ENCODE measurements at regions not wholly inside any gene's neighbourhood (a gene's known extent, or its start where the extent isn't known, plus 50 kb on each side); places are given as distances from the start of the nearest gene placed in this dataset.

GRCh38 chr2:122634920-122635319 lies 879.5 kb downstream of the TSN start:
- ATAC-seq: no peak
- H3K27ac ChIP-seq: no peak overlapping the region
- intact Hi-C loops (cut with DNase I): no loop called here
- no peak for DNase-seq
- H3K9me3 ChIP-seq: no peaks in the 10 kb centered on the region
- TF ChIP-seq, protein P1, sequence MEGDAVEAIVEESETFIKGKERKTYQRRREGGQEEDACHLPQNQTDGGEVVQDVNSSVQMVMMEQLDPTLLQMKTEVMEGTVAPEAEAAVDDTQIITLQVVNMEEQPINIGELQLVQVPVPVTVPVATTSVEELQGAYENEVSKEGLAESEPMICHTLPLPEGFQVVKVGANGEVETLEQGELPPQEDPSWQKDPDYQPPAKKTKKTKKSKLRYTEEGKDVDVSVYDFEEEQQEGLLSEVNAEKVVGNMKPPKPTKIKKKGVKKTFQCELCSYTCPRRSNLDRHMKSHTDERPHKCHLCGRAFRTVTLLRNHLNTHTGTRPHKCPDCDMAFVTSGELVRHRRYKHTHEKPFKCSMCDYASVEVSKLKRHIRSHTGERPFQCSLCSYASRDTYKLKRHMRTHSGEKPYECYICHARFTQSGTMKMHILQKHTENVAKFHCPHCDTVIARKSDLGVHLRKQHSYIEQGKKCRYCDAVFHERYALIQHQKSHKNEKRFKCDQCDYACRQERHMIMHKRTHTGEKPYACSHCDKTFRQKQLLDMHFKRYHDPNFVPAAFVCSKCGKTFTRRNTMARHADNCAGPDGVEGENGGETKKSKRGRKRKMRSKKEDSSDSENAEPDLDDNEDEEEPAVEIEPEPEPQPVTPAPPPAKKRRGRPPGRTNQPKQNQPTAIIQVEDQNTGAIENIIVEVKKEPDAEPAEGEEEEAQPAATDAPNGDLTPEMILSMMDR (IDR thresholded peaks at IDR 0.05): no peak
- no peaks in the 10 kb centered on the region for H3K27me3 ChIP-seq (ENCODE audit: insufficient read depth in 3 of 3, low read length in 2 of 3)
- H3K4me1 ChIP-seq: no peaks in the 10 kb centered on the region
- WGBS, 3 donors: 59 to 83% (median 79%) methylated on average over 2 of the region's 2 CpGs
- no peak overlapping the region for H3K4me3 ChIP-seq
- H3K36me3 ChIP-seq (ENCODE audit: insufficient read depth in 1 of 2, low read depth in 1 of 2): no peaks in the 10 kb centered on the region

GRCh38 chr2:122635686-122636085 lies 880.2 kb downstream of the TSN start:
- no peak for DNase-seq
- H3K27ac ChIP-seq: no peak overlapping the region
- WGBS, 3 donors: 11 to 19% (median 14%) methylated on average over 1 of the region's 1 CpG
- no peaks in the 10 kb centered on the region for H3K9me3 ChIP-seq
- TF ChIP-seq, protein P1 (IDR thresholded peaks at IDR 0.05): no peak
- no peaks in the 10 kb centered on the region for H3K4me1 ChIP-seq
- no peak overlapping the region for H3K4me3 ChIP-seq
- H3K36me3 ChIP-seq (ENCODE audit: insufficient read depth in 1 of 2, low read depth in 1 of 2): no peaks in the 10 kb centered on the region
- intact Hi-C loops (cut with DNase I): no loop called here
- ATAC-seq: no peak
- H3K27me3 ChIP-seq (ENCODE audit: insufficient read depth in 3 of 3, low read length in 2 of 3): no peaks in the 10 kb centered on the region

DNA sequence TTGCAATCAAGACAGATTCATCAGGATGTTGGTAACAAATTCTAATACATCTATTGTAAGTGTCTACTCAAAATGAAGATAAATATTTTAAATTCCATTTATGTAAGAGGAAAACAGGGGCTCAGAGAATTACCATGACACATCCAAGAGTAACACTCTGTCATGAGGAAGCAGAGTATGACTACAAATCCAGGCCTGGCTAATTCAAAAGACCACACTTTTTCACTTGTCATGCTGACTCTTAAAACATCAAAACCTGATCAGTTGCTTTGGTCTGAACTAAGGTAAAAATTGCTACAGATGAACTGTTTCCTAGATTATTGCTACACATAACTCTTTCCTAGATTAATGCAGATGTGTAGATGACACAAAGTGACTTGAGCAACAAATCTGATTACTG lies 880.6 kb downstream of the TSN start:
- no peak for DNase-seq

DNA sequence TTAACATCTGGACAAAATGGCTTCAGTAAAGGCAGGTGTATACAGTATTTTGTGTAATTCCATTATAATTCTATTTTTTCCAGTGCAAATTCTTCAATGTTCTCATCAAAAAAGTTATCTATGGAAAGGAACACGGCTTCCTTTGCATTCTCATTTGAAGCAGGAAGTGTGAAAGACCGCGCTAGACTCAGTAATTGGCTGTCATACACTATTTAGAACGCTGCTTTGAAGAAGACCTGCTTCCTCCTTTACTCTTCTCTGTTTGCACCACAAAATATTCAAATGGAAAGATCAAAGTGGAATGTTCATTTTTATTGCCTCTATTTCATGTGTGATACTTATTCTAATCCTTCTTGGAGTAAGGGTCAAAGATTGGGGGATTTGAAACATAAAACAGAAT lies 883.7 kb downstream of the TSN start:
- ATAC-seq (no peak), DNase-seq (no peak)
- TF ChIP-seq, protein P1 (IDR thresholded peaks at IDR 0.05): no peak
- Histone ChIP-seq H3K4me3 (no peak overlapping the region), H3K27me3 (ENCODE audit: insufficient read depth in 3 of 3, low read length in 2 of 3) (no peaks in the 10 kb centered on the region), H3K36me3 (ENCODE audit: insufficient read depth in 1 of 2, low read depth in 1 of 2) (no peaks in the 10 kb centered on the region), H3K27ac (no peak overlapping the region), H3K9me3 (no peaks in the 10 kb centered on the region), H3K4me1 (no peaks in the 10 kb centered on the region)
- WGBS, 3 donors: 20 to 25% (median 24%) methylated on average over 4 of the region's 4 CpGs
- intact Hi-C loops (cut with DNase I): no loop called here

More for the DNA sequence above, 880.6 kb downstream of the TSN start:
- Histone ChIP-seq H3K9me3 (no peaks in the 10 kb centered on the region), H3K27ac (no peak overlapping the region), H3K4me3 (no peak overlapping the region), H3K36me3 (ENCODE audit: insufficient read depth in 1 of 2, low read depth in 1 of 2) (no peaks in the 10 kb centered on the region), H3K27me3 (ENCODE audit: insufficient read depth in 3 of 3, low read length in 2 of 3) (no peaks in the 10 kb centered on the region), H3K4me1 (no peaks in the 10 kb centered on the region)
- TF ChIP-seq, protein P1 (IDR thresholded peaks at IDR 0.05): no peak
- intact Hi-C loops (cut with DNase I): no loop called here
- no peak for ATAC-seq

GRCh38 chr2:122639711-122640110 lies 884.3 kb downstream of the TSN start:
- H3K9me3 ChIP-seq: no peaks in the 10 kb centered on the region
- no peak overlapping the region for H3K27ac ChIP-seq
- no peak overlapping the region for H3K4me3 ChIP-seq
- TF ChIP-seq, protein P1 (IDR thresholded peaks at IDR 0.05): no peak
- H3K27me3 ChIP-seq (ENCODE audit: insufficient read depth in 3 of 3, low read length in 2 of 3): no peaks in the 10 kb centered on the region
- DNase-seq: no peak
- 46 to 59% (median 54%) methylated on average over 2 of the region's 2 CpGs for WGBS, 3 donors
- ATAC-seq: no peak
- H3K4me1 ChIP-seq: no peaks in the 10 kb centered on the region
- no peaks in the 10 kb centered on the region for H3K36me3 ChIP-seq (ENCODE audit: insufficient read depth in 1 of 2, low read depth in 1 of 2)
- intact Hi-C loops (cut with DNase I): no loop called here
